HS-27A (cell line): ENCODE measurements at regions not wholly inside any gene's neighbourhood (a gene's known extent, or its start where the extent isn't known, plus 50 kb on each side); places are given as distances from the start of the nearest gene placed in this dataset.

Source experiments
- DNase-seq: peaks from one replicate; pipeline ENCODE4 v3.0.0-alpha.2; 2012; ENCODE audit warnings: low read depth, missing footprints

GRCh38 chr11:106461148-106461691 lies 383.8 kb downstream of the AASDHPPT start:
- DNase-seq = no peak

DNA sequence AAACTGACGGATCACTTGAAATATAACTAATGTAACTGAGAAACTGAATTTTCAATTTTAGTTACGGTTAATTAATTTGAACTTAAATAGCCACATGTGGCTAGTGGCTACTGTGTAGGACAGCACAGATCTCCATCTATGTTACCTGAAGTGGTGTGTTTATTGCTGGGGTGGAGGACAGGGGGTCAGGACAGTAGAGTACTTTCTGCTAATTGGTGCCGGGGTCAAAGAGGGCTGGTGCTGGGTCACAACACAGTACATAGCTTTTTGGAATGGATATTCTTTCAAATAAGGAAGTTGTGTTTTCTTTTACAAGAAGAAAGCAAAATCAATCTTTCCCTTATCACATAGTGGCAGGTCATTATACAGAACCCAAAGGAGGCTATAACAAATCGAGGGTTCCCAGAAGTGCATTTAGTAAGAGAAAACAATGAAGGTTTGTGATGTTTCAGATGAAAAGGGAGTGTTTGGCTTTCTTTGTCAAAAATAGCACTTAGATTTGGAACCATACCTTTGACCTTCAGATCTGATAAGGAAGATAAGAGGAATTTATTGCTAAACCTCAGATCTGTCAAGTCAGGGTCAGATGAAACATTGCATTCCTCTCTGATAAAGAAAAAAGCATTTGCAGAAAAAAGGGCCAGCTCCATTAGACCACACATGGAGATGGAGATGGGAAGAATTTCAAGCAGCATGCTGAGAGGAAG lies 384.5 kb downstream of the AASDHPPT start:
- DNase-seq = no peak

DNA sequence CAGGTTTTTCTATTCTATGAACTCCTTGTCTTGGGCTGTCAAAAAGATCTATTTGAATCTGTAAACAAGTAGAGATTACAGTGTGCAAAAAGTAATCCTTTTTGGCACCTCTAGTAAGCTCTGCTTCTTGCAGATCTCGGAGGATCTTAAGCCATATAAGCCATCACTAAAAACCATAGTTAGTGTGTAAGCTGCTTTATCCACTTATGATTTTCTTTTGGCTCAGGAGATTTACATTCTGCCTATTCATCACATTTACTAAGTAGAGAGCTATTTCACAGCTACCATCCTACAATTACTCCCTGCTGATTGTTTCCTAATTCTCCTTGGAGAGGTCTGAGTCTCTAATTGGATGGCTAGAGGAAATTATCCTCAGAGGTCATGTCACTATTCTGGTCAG lies 385.7 kb downstream of the AASDHPPT start:
- no peak for DNase-seq

GRCh38 chr11:106463796-106464201 lies 386.3 kb downstream of the AASDHPPT start:
- no peak for DNase-seq

DNA sequence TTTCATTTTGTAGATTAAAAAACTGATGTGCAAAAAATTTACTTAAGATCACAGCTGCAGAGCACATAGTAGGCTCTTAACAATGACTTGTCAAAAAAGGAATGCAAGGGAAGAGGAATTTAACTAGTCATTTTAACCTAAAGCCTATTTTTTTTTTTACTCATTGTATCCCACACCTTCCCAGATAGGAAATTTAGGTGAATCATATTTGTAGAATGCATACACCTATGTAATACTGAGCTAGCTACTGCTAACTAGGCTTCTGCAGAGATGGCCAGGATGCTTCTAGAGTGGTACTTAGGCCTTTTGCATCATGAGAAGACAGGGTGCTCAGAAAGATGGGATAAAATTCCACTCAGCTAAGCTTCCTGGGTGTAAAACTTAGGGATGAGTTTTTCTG lies 387.3 kb downstream of the AASDHPPT start:
- DNase-seq = no peak

DNA sequence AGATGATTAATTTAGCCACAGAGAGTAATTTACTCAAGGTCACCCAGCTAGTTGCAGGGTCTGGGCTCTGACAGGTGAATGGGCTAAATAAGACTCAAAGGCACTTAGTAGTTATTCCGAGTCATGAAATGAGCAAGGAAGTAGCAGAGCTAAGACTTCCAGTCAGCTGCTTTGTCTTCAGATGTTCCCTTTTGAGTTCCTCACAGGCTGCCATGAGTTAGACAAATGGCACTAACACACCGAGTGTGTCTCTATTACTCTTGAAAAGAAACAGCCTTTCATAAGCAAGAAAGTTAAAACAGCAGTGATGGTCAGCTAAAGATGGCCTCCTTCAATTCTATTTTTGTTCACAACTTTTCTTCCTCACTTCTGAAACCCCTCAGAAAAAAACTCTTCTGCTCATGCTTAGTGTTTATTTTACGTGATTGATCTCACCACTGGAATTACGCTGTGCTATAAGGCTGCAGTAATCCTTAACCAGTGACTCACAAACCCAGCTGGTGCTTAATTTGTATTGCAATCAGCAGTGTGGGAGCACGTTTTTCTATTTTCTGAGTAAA lies 389.1 kb downstream of the AASDHPPT start:
- DNase-seq = no peak

DNA sequence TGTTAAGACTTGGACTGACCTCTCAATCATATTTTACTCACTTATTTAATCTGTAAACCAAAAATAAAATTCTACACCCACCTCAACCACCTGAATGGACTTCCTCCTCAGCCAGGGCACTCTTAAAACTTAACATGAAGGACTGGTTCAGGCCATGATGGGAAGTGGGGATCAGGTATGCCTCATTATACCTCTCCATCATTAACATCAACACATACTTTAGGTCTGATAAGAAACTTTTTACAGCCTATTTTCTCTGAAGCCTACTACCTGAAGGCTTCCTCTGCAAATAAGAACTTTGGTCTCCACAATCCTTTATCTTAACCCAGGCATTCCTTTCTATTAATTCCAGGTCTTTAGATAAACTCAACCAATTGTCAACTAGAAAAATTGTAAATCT lies 390.0 kb downstream of the AASDHPPT start:
- no peak for DNase-seq

DNA sequence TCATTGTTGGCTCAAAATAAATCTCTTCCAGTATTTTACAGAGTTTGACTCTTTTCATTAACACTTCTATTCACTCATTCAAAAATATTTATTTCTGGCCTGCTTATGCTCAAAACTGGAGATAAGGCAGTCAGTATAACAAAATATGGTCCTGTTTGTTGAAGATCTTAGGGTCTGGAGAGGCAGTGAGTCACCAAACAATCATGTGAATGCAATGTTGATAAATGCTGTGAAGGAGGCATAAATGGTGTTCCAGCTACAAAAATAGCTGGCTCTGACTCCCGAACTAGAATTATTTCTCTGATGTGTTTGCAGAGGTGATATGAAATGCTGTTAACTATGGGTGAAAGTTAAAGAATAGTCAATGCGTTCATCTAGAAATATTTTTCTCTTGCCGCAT lies 390.6 kb downstream of the AASDHPPT start:
- DNase-seq = no peak

DNA sequence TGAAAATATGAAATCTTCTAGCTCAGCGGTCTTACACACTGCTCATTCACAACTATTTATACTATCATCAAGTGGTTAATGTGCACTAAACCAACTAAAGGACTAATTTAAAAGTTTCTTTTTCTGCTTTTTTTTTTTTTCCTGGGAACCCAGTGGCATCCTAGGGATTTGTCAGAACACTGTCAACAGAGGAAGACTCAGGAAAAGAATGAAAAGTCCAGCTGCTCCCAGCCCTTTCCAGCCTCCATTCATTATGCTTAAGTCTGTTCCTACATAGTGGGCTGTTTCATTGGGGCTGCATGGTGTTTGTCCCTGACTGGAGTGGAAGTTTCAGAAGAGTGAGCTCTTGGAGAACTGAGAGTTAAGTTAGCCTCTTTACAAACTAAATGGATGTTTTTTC lies 391.1 kb downstream of the AASDHPPT start:
- DNase-seq = no peak

DNA sequence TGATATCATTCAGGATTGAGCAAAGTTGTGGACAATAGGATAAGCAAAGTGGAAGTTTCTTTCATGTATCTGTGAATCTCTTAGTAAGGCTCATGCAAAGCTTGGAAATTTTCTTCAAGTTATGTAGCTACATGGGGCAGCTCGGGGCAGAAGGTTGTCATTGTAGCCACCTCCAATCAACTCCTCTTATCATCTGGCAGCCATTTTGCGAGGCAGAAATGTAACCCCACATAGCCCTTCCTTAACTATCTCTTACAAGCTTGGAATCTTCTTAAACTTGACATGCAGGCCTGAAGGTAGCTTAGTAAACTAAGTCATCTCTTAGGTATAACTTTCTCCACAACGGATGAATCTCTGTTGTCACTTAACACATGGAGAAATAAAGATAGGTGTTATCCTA lies 392.8 kb downstream of the AASDHPPT start:
- DNase-seq = no peak

DNA sequence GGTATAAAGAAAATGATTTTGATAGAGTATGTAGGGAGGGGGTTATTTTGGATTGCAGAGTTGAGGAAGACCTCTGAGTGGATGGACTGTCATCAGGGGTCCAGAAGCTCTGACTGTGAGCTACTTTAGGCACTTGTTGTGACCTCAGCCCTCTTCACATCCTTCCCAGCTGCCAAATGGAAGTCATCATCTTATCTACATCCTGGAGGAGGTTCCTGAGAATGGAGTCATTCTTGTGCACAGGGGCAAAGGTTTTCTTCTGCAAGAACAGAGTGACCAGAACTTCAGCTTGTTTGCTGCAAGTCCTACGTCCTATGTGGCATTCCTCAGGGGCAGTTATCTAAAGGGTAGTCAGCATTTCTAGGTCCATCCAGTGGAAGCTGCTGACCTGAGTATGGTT lies 393.8 kb downstream of the AASDHPPT start:
- no peak for DNase-seq

DNA sequence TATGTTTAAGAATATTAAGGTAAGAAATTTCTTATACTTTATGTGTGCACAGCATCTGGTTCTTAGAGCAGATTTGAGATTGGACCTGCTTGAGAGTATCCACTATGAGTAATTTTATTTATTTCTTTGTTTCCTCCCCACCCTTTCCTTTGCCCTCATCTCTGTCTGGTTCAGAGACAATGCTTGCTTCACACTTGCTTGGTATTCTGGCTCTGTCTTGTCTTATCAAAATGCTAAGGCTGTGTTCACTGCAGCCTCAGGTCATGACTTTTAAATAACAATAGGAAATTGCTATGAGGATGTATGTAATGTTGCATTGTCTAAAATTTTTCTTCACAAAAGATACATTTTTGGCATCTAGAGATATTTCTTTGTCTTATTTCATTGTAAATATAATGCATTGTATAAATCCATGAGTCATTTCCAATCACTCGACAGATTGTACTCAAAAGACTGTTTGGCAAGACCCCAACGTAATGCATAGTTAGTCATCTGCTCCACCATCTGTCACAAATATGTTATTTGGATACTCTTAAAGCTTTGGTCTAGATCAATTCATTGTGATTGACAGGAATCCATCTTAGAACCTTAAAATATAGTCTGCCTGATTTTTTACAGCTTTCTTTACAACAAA lies 395.7 kb downstream of the AASDHPPT start:
- no peak for DNase-seq

- no peak for DNase-seq
Measured at GRCh38 chr11:106474274-106474673, 396.8 kb downstream of the AASDHPPT start.

- no peak for DNase-seq
Measured at GRCh38 chr11:106475181-106475580, 397.7 kb downstream of the AASDHPPT start.

- DNase-seq = no peak
Measured at GRCh38 chr11:106477776-106478175, 400.3 kb downstream of the AASDHPPT start.

DNA sequence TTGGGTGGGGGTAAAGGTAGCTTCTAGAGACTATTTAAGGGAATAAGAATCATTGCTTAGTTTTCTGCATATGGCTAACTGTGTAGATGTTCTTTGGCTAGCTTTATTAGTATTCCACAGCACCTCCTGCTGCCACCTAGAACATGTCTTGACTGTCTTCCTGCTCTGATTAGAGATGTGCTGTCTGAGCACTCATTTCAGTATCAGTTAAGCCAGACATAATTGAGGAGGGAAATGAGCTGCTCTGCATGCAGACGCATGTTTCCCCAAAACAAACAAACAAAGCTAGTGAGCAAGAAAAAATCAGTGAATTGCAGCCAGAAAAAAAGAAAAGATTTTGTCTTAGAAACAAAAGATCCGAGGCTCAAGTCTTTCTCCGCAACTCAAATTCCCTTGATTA lies 402.2 kb downstream of the AASDHPPT start:
- DNase-seq = no peak

DNA sequence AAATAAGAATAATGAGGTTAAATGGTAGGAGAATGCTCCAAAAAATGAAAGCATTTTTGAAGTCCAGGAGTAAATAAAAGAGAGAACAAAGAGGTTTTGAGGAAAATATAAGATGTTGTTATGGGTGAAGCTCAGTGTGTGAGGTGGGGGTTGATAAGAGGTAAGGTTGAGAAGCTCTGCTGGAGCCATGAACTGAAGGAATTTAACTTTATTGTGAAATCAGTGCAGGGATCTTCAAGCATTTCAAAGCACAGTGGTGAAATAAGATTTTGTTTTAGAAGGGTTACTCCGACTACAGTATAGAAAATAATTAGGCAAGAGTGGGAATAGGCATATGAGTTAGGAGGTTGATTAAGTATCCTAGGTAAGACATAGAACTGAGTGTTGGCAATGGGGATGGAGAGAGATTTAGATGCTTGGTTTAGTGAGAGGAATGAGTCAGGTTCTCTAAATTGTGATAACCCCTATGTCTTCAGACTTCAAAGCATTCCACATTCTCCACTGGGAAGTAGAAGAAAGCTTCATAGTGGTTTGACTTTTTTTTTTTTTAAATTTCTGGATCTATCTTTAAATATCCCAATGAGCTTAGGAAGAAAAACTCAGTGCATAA lies 403.2 kb downstream of the AASDHPPT start:
- DNase-seq = no peak

- DNase-seq = no peak
Measured at GRCh38 chr11:106482917-106483785, 405.7 kb downstream of the AASDHPPT start.

DNA sequence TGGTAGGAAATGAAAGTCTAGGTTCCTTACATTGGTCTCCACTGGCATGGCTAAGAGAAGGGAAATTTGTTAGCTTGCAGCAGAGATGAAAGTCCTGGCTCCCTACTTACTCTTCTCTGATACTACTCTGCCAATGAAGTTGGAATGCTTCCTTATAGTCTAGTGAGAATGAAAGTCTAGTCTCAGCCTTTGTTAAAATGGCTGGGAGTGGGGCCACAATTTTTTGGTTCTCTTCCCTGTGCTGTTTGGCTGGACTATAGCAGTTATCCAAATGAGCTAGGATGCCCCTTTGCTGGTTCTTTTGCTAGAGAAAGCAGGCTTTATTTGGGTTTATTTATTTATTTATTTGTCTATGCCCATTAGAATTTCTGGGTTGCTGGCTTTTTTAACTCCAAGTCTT lies 414.3 kb downstream of the AASDHPPT start:
- no peak for DNase-seq

DNA sequence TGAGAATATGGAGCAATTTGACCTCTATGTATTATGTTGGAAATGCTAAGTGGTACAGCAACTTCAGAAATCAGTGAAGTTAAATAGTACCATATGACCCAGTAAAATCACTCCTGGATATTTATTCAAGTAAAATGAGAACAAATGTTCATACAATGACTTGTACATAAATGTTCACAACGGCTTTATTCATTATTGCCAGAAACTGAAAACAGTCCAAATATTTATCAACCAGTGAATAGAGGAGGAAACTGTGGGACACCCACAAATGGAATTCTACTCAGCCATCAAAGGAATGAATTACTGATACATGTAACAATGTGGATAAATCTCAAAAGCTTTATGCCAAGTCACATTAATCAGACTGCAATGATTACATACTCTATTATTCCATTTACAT lies 416.3 kb downstream of the AASDHPPT start:
- DNase-seq = no peak

DNA sequence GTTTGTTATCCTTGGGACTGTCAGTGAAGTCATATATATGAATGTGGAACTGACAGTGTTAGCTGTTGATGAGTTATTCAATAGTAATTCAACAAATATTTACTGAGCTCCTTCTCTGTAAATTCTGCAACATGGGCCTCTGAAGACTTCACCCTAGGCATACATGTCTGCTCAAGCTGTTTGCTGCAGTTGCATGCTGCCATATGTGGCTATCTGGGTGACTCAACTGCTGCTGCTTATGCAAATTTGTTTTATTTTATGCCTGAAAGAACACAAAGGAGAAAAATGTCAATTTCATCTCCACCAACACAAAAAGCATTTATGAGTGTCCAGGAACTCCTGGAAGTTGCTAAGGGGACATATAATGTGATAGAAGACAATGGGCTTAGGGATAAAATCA lies 417.6 kb downstream of the AASDHPPT start:
- no peak for DNase-seq

GRCh38 chr11:106496677-106497076 lies 419.2 kb downstream of the AASDHPPT start:
- no peak for DNase-seq
